Peyer's patch (tissue), 4 donors: ENCODE measurements at regions not wholly inside any gene's neighbourhood (a gene's known extent, or its start where the extent isn't known, plus 50 kb on each side); places are given as distances from the start of the nearest gene placed in this dataset.

Experiments used
- CTCF ChIP-seq, 6 experiments: fragments of 450-650 bp in 4 of 6; fragments of 200-600 bp in 2 of 6; sonication (generic) in 1 of 6; IDR thresholded peaks; one replicate each; pipeline ENCODE4 v1.5.1; 2017 to 2019; ENCODE audit warnings: antibody characterized with exemption in 6 of 6, mild to moderate bottlenecking in 3 of 6, moderate library complexity in 1 of 6
- POLR2A ChIP-seq, 2 donors: fragments of 450-650 bp; IDR thresholded peaks; one replicate each; pipeline ENCODE4 v1.5.1; 2017; ENCODE audit warnings: antibody characterized with exemption in 2 of 2, mild to moderate bottlenecking in 2 of 2, moderate library complexity in 2 of 2

DNA sequence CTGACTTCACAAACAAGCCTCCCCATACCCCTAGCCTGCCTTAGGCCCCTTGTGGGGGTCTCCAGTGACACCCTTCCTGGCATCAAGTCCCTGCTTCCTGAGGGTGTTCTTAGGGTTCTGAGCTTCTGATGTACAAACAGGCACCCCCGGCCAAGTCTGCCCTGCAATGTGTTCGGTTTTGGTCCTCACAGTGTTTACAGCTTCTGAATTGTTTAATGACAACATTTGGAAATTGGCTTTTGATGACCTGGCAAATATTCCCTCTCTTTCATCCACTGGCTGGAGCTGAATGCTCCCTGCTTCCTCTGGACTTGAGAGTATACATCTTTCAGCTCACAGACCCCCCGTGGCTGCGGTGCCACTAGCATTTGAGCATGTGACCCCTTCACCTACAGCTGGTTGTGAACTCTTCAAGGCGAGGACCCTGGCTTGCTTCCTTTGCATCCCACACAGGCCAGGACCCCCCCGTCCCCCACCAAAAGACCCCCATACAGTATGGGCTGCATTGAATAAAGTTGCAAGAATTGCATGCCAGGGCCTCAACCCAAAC lies 180.8 kb downstream of the KATNIP start:
- no peak for TF ChIP-seq CTCF (IDR thresholded peaks at IDR 0.05)
- no peak for TF ChIP-seq POLR2A (IDR thresholded peaks at IDR 0.05)
